Heart right ventricle (tissue), 16 donors: ENCODE measurements at regions not wholly inside any gene's neighbourhood (a gene's known extent, or its start where the extent isn't known, plus 50 kb on each side); places are given as distances from the start of the nearest gene placed in this dataset.

ENCODE experiments used
- ATAC-seq, 8 donors: fragments of 200-7000 bp; cut with Tn5 transposase; one replicate each; pipeline ENCODE4 v1.9.1; 2020; ENCODE audit warnings: mild to moderate bottlenecking in 8 of 8, moderate library complexity in 8 of 8, moderate number of reproducible peaks in 1 of 8
- DNase-seq, 2 donors: peaks; one replicate each; pipeline ENCODE4 v3.0.0-alpha.2; 2020
- H3K27ac ChIP-seq, 10 donors: fragments of 200-600 bp; sonication (generic) in 2 of 10; one replicate each; pipeline versions ENCODE4 v1.5.0 to v1.8.0; 2020 to 2022; ENCODE audit warnings: mild to moderate bottlenecking in 3 of 10
- H3K27me3 ChIP-seq, 7 donors: fragments of 200-600 bp; one replicate each; pipeline ENCODE4 v1.8.0; 2021 to 2022; ENCODE audit warnings: mild to moderate bottlenecking in 2 of 7
- H3K36me3 ChIP-seq, 9 donors: fragments of 200-600 bp; sonication (generic) in 1 of 9; one replicate each; pipeline versions ENCODE4 v1.5.0 to v1.8.0; 2020 to 2022; ENCODE audit warnings: mild to moderate bottlenecking in 2 of 9
- H3K4me1 ChIP-seq, 9 donors: fragments of 200-600 bp; sonication (generic) in 1 of 9; one replicate each; pipeline versions ENCODE4 v1.5.0 to v1.8.0; 2020 to 2022; ENCODE audit warnings: mild to moderate bottlenecking in 4 of 9
- H3K4me3 ChIP-seq, 10 donors: fragments of 200-600 bp; sonication (generic) in 2 of 10; one replicate each; pipeline versions ENCODE4 v1.5.0 to v1.8.0; 2020 to 2022; ENCODE audit warnings: mild to moderate bottlenecking in 7 of 10, moderate library complexity in 2 of 10
- H3K9me3 ChIP-seq, 11 donors: fragments of 200-600 bp in 10 of 11; sonication (generic) in 2 of 11; one replicate each; pipeline versions ENCODE4 v1.5.0 to v1.8.0; 2013 to 2022; ENCODE audit warnings: mild to moderate bottlenecking in 2 of 11, control low read depth in 1 of 11, moderate library complexity in 1 of 11
- CTCF ChIP-seq, 9 donors: fragments of 200-600 bp; sonication (generic) in 2 of 9; IDR thresholded peaks; one replicate each; pipeline versions ENCODE4 v1.5.0 to v1.8.0; 2021 to 2022; ENCODE audit warnings: antibody characterized with exemption in 9 of 9, mild to moderate bottlenecking in 5 of 9, moderate library complexity in 1 of 9
- WGBS, 2 donors: extraction: QIAGEN DNeasy Blood & Tissue Kit; methylation state at CpG; one replicate each; pipeline ENCODE4 v1.1.7; 2013; ENCODE audit warnings: inconsistent platforms in 1 of 2; 5-methylcytosine and 5-hydroxymethylcytosine counted together
- intact Hi-C, 10 donors: fragments of 100-400 bp; cut with DNase I; formaldehyde crosslinking; loops; one replicate each; pipeline versions ENCODE4 v1.11.1 to v1.14.2; 2022
- donor health status: Arrhythmogenic right ventricular cardiomyopathy.
- donor health status: ischemic (EF 13 %, LVEDD 7.1; RV severe dilation, severe dysfunction).
- donor health status: healthy with polysubstance abuse.
- donor health status: DM: no; HTN: yes; CAD: no.
- donor health status: DM: no; HTN: no; CAD: no.
- donor health status: ischemic (EF 25% LVEDD 6.9; RV normal size, moderate dysfunction).
- donor health status: ischemic (EF 25% LVEDD 5.7; RV mildly dilated, moderate dysfunction).
- donor health status: healthy.
- donor health status: DM: yes; HTN: yes; CAD: no.
- donor health status: Ischemic cardiomyopathy.
- donor health status: ischemic (EF 35%, LVEDD 5.7; RV mildly dilated, moderate dysfunction).
- donor health status: nonischemic (EF 11% LVEDD 7.7; RV severe dilation, severe dysfunction).
- donor health status: DM: yes; HTN: yes; CAD: no.
- donor health status: PGD.
- donor health status: ischemic (EF 29% LVEDD 5.4; RV normal size, mild dysfunction).
- donor health status: nonischemic (EF 23%, LVEDD 6.1; RV moderate dilation, normal function).

GRCh38 chr12:126108247-126108646 is 1043.0 kb downstream of the AACS start:
- H3K27ac ChIP-seq, result no peak overlapping the region
- no peak overlapping the region for H3K4me3 ChIP-seq
- no peak for DNase-seq
- TF ChIP-seq CTCF (IDR thresholded peaks at IDR 0.05), result no peak
- H3K4me1 ChIP-seq, result no peaks in the 10 kb centered on the region
- WGBS, 2 donors, result 6 to 8% methylated on average over 3 of the region's 3 CpGs
- peaks cover 0 to 15% (median 6%) of the 10 kb centered on the region in 7 donors for H3K27me3 ChIP-seq
- ATAC-seq, result no peak
- intact Hi-C loops, result no loop called here
- no peaks in the 10 kb centered on the region for H3K9me3 ChIP-seq
- H3K36me3 ChIP-seq, result no peaks in the 10 kb centered on the region

GRCh38 chr12:126112141-126112540 is 1046.9 kb downstream of the AACS start:
- peaks cover 0 to 15% (median 6%) of the 10 kb centered on the region in 7 donors for H3K27me3 ChIP-seq
- no peaks in the 10 kb centered on the region for H3K4me1 ChIP-seq
- no peak overlapping the region for H3K27ac ChIP-seq
- H3K4me3 ChIP-seq, result no peak overlapping the region
- intact Hi-C loops, result no loop called here
- no peaks in the 10 kb centered on the region for H3K36me3 ChIP-seq
- no peaks in the 10 kb centered on the region for H3K9me3 ChIP-seq
- WGBS, 2 donors, result 87 to 92% methylated on average over 1 of the region's 1 CpG
- TF ChIP-seq CTCF (IDR thresholded peaks at IDR 0.05), result no peak
- DNase-seq (no peak), ATAC-seq (no peak)

- no peaks in the 10 kb centered on the region for H3K9me3 ChIP-seq
- H3K4me1 ChIP-seq, result no peaks in the 10 kb centered on the region
- no peak overlapping the region for H3K27ac ChIP-seq
- peaks cover 0 to 15% (median 4%) of the 10 kb centered on the region in 7 donors for H3K27me3 ChIP-seq
- WGBS, 2 donors, result 84 to 89% methylated on average over 1 of the region's 1 CpG
- ATAC-seq, result no peak
- no peak overlapping the region for H3K4me3 ChIP-seq
- H3K36me3 ChIP-seq, result no peaks in the 10 kb centered on the region
- intact Hi-C loops, result no loop called here
- DNase-seq, result no peak
- TF ChIP-seq CTCF (IDR thresholded peaks at IDR 0.05), result no peak
Measured at GRCh38 chr12:126112849-126113248, 1047.6 kb downstream of the AACS start.

GRCh38 chr12:126114441-126114840 is 1049.2 kb downstream of the AACS start:
- Histone ChIP-seq H3K4me1 (no peaks in the 10 kb centered on the region), H3K27me3 (peaks cover 0 to 7% (median 0%) of the 10 kb centered on the region in 7 donors), H3K27ac (no peak overlapping the region), H3K36me3 (no peaks in the 10 kb centered on the region), H3K9me3 (no peaks in the 10 kb centered on the region), H3K4me3 (no peak overlapping the region)
- DNase-seq (no peak), ATAC-seq (no peak)
- intact Hi-C loops, result no loop called here
- WGBS, 2 donors, result 64 to 68% methylated on average over 5 of the region's 5 CpGs
- TF ChIP-seq CTCF (IDR thresholded peaks at IDR 0.05), result no peak
